ENCODE measurements at regions not wholly inside any gene's neighbourhood (a gene's known extent, or its start where the extent isn't known, plus 50 kb on each side); places are given as distances from the start of the nearest gene placed in this dataset.

DNA sequence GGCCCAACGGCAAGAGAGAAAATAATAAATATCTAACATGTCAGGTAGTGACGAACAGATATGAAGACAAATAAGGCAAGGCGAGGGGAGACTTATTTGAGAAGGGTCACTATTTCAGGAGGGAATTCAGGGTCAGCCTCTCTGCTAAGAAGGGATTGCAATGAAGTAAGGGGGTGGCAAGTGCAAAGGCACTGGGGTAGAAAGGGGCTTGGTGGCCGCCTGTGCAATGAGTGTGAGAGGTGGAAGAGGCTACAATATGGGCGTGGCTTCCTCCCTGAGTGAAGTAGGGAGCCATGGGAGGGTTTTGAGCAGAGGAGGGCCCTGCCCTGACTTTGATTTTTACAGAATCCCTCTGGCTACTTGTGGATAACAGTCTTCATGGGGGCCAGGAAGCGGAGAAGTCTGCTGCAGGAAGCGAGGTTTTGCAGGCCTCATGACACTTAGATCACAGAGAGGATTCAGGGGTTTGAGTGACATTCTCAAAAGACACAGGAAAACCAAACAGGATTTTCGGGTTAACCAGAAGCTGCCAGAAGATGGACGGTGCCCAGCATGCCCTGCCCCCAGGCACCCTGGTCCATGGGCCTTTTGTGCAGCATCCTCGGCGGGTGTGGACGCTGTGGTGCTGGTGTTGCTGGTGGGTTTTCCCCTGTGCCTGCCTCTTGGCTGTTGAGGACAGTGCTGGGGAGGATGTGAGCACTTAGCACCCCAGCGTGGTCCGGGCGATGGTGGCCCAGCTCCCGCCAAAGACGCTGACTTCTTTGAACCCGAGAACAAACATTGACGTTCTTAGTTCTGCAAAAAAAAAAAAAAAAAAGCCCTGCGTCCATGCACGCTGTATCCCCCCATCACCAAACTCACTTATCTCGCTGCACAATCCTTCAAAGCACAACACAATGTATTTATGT, 124.2 kb upstream of the PTPN1 start:
- DNase-seq, result no peak
- no peak overlapping the region for H3K27ac Mint-ChIP-seq
- TF ChIP-seq CTCF (IDR thresholded peaks at IDR 0.05), result no peak
- H3K36me3 Mint-ChIP-seq (ENCODE audit: low read depth), result no peaks in the 10 kb centered on the region
- H3K4me3 Mint-ChIP-seq, result no peak overlapping the region
- no peaks in the 10 kb centered on the region for H3K9me3 Mint-ChIP-seq
- H3K4me1 Mint-ChIP-seq (ENCODE audit: low read depth), result peaks cover 17% of the 10 kb centered on the region
- H3K27me3 Mint-ChIP-seq (ENCODE audit: insufficient read depth), result no peaks in the 10 kb centered on the region

DNA sequence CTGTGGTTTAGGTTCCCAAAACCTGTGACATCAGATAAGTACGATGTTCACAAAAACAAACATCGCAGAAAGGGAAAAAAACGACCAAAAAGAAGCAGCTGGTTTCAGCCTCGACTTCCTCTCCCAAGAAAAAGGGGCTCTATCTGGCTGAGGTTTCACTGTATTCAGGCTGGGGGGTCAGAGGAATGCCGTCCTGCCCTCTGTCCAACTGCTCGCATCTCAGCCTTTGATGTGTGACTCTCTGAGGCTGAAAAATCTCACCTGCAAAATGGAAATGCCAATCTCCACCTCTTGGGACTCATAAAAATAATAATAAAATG, 123.6 kb upstream of the PTPN1 start:
- no peak for TF ChIP-seq CTCF (IDR thresholded peaks at IDR 0.05)
- Mint-ChIP-seq H3K27me3 (ENCODE audit: insufficient read depth) (no peaks in the 10 kb centered on the region), H3K4me1 (ENCODE audit: low read depth) (peaks cover 17% of the 10 kb centered on the region), H3K36me3 (ENCODE audit: low read depth) (no peaks in the 10 kb centered on the region), H3K9me3 (no peaks in the 10 kb centered on the region), H3K27ac (no peak overlapping the region), H3K4me3 (no peak overlapping the region)
- DNase-seq, result no peak

GRCh38 chr20:50387218-50387995, 122.8 kb upstream of the PTPN1 start:
- no peak for DNase-seq
- no peak for TF ChIP-seq CTCF (IDR thresholded peaks at IDR 0.05)
- H3K27ac Mint-ChIP-seq, result no peak overlapping the region
- H3K4me3 Mint-ChIP-seq, result no peak overlapping the region
- no peaks in the 10 kb centered on the region for H3K36me3 Mint-ChIP-seq (ENCODE audit: low read depth)
- no peaks in the 10 kb centered on the region; the same call in 1 of the 2 replicates for H3K27me3 Mint-ChIP-seq (ENCODE audit: insufficient read depth)
- H3K9me3 Mint-ChIP-seq, result no peaks in the 10 kb centered on the region
- peaks cover 17% of the 10 kb centered on the region for H3K4me1 Mint-ChIP-seq (ENCODE audit: low read depth)

DNA sequence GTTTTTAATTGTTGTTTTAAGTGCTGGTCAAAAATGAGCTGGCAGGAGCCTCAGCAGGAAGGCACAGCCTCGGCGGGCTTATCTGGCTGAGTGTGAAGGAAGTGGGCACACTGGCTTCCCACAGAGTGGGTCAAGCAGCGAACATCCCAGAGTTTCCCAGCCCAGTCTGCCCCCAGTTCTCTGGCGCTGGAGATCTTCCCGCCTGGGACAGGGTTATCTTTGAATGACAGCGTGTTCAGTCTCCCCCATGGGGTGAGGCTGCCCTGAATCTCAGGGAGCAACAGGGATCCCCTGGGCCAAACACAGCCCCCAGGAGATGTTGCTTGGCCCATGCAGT, 122.2 kb upstream of the PTPN1 start:
- H3K27me3 Mint-ChIP-seq (ENCODE audit: insufficient read depth), result no peaks in the 10 kb centered on the region; the same call in 1 of the 2 replicates
- TF ChIP-seq CTCF (IDR thresholded peaks at IDR 0.05), result no peak
- no peak overlapping the region for H3K27ac Mint-ChIP-seq
- no peaks in the 10 kb centered on the region for H3K9me3 Mint-ChIP-seq
- H3K4me3 Mint-ChIP-seq, result no peak overlapping the region
- H3K36me3 Mint-ChIP-seq (ENCODE audit: low read depth), result no peaks in the 10 kb centered on the region
- no peak for DNase-seq
- H3K4me1 Mint-ChIP-seq (ENCODE audit: low read depth), result peaks cover 15% of the 10 kb centered on the region

- TF ChIP-seq CTCF (IDR thresholded peaks at IDR 0.05), result no peak
- no peaks in the 10 kb centered on the region for H3K36me3 Mint-ChIP-seq (ENCODE audit: low read depth)
- H3K27ac Mint-ChIP-seq, result no peak overlapping the region
- no peak overlapping the region for H3K4me3 Mint-ChIP-seq
- H3K9me3 Mint-ChIP-seq, result no peaks in the 10 kb centered on the region
- no peaks in the 10 kb centered on the region; the same call in 1 of the 2 replicates for H3K27me3 Mint-ChIP-seq (ENCODE audit: insufficient read depth)
- DNase-seq, result no peak
- H3K4me1 Mint-ChIP-seq (ENCODE audit: low read depth), result peaks cover 11% of the 10 kb centered on the region; the same call in 1 of the 2 replicates
These were observed 121.3 kb upstream of the PTPN1 start for GRCh38 chr20:50388733-50389437.

Data from HFFc6 (cell line).